Choroid plexus epithelial cell (primary cell): ENCODE measurements at regions not wholly inside any gene's neighbourhood (a gene's known extent, or its start where the extent isn't known, plus 50 kb on each side); places are given as distances from the start of the nearest gene placed in this dataset.

Source experiments
- DNase-seq: peaks from one replicate; pipeline ENCODE4 v3.0.0-alpha.2; 2010; ENCODE audit warnings: low read depth
- H3K4me3 ChIP-seq: 2 replicates; pipeline ENCODE4 v1.5.1; 2011; ENCODE audit warnings: low read depth, mild to moderate bottlenecking, control low read depth, low read length, moderate library complexity
- CTCF ChIP-seq: conservative IDR thresholded peaks from 2 replicates; pipeline ENCODE4 v1.5.1; 2011; ENCODE audit warnings: low read depth, mild to moderate bottlenecking, control low read depth, inconsistent platforms, low read length, moderate library complexity

GRCh38 chr2:38181806-38182491 is 106.0 kb upstream of the CYP1B1 start:
- DNase-seq, result no peak
- no peak overlapping the region for H3K4me3 ChIP-seq
- no peak for TF ChIP-seq CTCF

DNA sequence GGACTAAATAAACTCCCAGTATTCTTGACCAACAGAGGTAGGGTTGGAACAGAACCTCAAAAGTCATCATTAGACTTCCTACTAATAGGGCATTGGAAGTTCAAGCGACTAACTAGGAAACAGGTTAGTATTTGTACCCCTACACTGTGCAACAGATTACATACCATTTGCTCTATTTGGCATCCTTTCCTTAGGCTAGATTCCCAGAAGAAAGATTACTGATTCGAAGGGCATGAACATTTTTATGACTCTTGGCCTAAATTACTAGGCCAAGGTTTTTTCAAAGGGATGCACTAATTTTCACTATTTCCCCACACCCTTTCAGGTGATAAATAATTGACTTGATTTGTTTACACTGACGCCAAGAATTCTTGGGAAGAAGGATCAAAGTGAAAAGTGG is 104.8 kb upstream of the CYP1B1 start:
- DNase-seq, result no peak
- TF ChIP-seq CTCF, result no peak
- H3K4me3 ChIP-seq, result no peak overlapping the region

GRCh38 chr2:38178556-38179419 is 102.8 kb upstream of the CYP1B1 start:
- DNase-seq, result peak; percentile 98
- no peak overlapping the region for H3K4me3 ChIP-seq
- TF ChIP-seq CTCF, result no peak

- DNase-seq, result peak; percentile 99
- TF ChIP-seq CTCF, result peak; percentile 45
Measured at GRCh38 chr2:38178119-38178518, 102.2 kb upstream of the CYP1B1 start.

GRCh38 chr2:38176619-38177021 is 100.7 kb upstream of the CYP1B1 start:
- no peak overlapping the region for H3K4me3 ChIP-seq
- TF ChIP-seq CTCF, result no peak
- DNase-seq, result peak; percentile 97

More at GRCh38 chr2:38178119-38178518, 102.2 kb upstream of the CYP1B1 start:
- H3K4me3 ChIP-seq, result no peak overlapping the region

DNA sequence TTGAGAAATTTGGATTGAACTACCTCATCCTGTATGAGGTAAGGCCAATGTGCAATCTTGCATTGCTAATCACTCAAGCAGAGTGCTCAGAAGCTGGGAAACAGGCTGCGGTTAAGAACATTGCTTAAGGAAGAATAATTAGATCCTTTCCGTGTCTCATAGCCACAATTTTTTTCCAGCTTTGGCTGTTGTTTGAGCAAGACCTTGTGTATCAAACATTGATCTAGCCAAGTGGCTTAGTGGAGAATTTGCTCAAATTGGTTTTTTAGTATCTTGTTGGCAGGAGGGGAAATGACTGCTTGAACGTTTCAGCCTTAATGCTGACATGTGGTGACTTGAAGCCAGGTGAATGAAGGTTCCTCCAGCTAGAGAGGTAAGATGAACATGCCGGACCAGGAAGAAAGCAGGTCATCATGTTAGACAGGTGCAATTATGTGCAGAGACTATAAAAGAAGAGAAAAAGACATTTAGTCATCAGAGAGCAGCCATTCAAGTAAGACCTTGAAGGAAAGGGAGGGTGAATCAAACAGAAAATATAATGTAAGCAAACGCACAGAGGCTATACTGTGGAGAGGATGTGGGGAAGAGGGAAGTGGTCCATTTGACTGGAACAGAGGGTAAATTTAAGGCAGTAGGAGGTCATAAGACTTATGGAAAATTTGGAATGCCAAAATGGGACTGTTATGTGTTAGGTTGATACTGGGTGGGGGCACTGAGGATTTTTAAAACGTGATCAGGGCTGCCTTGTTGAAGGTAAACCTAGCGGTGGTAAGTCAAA is 98.9 kb upstream of the CYP1B1 start:
- TF ChIP-seq CTCF, result no peak
- DNase-seq, result peak; percentile 99
- H3K4me3 ChIP-seq, result peak overlapping the region; percentile 1
